Activated CD4-positive, alpha-beta memory T cell treated with anti-CD3 and anti-CD28 coated beads for 36 hours (primary cell): ENCODE measurements at regions not wholly inside any gene's neighbourhood (a gene's known extent, or its start where the extent isn't known, plus 50 kb on each side); places are given as distances from the start of the nearest gene placed in this dataset.
A peak's percentile ranks its signal among the peaks of the same experiment; 100 is the strongest.

ENCODE experiments used
- CTCF ChIA-PET: fragments of 350-600 bp; sonication (Branson Sonifier 250); formaldehyde crosslinking; loops from one replicate; lab custom pipeline; 2021; ENCODE audit warnings: antibody characterized with exemption, inconsistent platforms; lab: Charles Lee
- POLR2A ChIA-PET: fragments of 350-600 bp; sonication (Branson Sonifier 250); formaldehyde crosslinking; loops from one replicate; lab custom pipeline; 2021; ENCODE audit warnings: antibody characterized with exemption; lab: Charles Lee
- DNase-seq: peaks from one replicate; pipeline ENCODE4 v3.0.0-alpha.2; 2020
- H3K27ac Mint-ChIP-seq: one replicate; pipeline ENCODE4 v1.8.0; 2021; ENCODE audit warnings: mixed read lengths
- H3K27me3 Mint-ChIP-seq: one replicate; pipeline ENCODE4 v1.8.0; 2021; ENCODE audit warnings: mixed read lengths
- H3K36me3 Mint-ChIP-seq: one replicate; pipeline ENCODE4 v1.8.0; 2021; ENCODE audit warnings: mixed read lengths
- H3K4me1 Mint-ChIP-seq: one replicate; pipeline ENCODE4 v1.8.0; 2021; ENCODE audit warnings: low read depth, mixed read lengths
- H3K4me3 Mint-ChIP-seq: one replicate; pipeline ENCODE4 v1.8.0; 2021; ENCODE audit warnings: mild to moderate bottlenecking, mixed read lengths
- H3K9me3 Mint-ChIP-seq: one replicate; pipeline ENCODE4 v1.8.0; 2021; ENCODE audit warnings: mixed read lengths
- intact Hi-C: fragments of 100-400 bp; cut with micrococcal nuclease; formaldehyde crosslinking; loops from one replicate; pipeline ENCODE4 v1.15.1; 2023

- no peaks in the 10 kb centered on the region for H3K27me3 Mint-ChIP-seq
- no peaks in the 10 kb centered on the region for H3K4me1 Mint-ChIP-seq
- intact Hi-C loops = no loop called here
- no peak overlapping the region for H3K27ac Mint-ChIP-seq
- no peaks in the 10 kb centered on the region for H3K36me3 Mint-ChIP-seq
- POLR2A ChIA-PET = no interaction called here
- DNase-seq = no peak
- H3K9me3 Mint-ChIP-seq = no peaks in the 10 kb centered on the region
- no peak overlapping the region for H3K4me3 Mint-ChIP-seq
- CTCF ChIA-PET = no interaction called here
These were observed 55.7 kb downstream of the IRF2BP2 start for GRCh38 chr1:234554218-234554697.

- no peak for DNase-seq
- Mint-ChIP-seq H3K27ac (no peak overlapping the region), H3K4me1 (no peaks in the 10 kb centered on the region), H3K27me3 (no peaks in the 10 kb centered on the region), H3K4me3 (no peak overlapping the region), H3K9me3 (no peaks in the 10 kb centered on the region), H3K36me3 (no peaks in the 10 kb centered on the region)
- intact Hi-C loops = no loop called here
- CTCF ChIA-PET = interaction anchor here (1.1 kb wide), 1 partner anchor 541 kb away, joined by 3 read pairs; no protein-coding TSS in a partner anchor
- POLR2A ChIA-PET = no interaction called here
These were observed 56.5 kb downstream of the IRF2BP2 start for GRCh38 chr1:234553240-234554188.

GRCh38 chr1:234551032-234551378, 59.0 kb downstream of the IRF2BP2 start:
- CTCF ChIA-PET = no interaction called here
- DNase-seq = no peak
- POLR2A ChIA-PET = no interaction called here
- no peaks in the 10 kb centered on the region for H3K9me3 Mint-ChIP-seq
- intact Hi-C loops = no loop called here
- no peaks in the 10 kb centered on the region for H3K27me3 Mint-ChIP-seq
- no peaks in the 10 kb centered on the region for H3K4me1 Mint-ChIP-seq
- H3K27ac Mint-ChIP-seq = no peak overlapping the region
- H3K4me3 Mint-ChIP-seq = no peak overlapping the region
- H3K36me3 Mint-ChIP-seq = no peaks in the 10 kb centered on the region

- H3K4me3 Mint-ChIP-seq = no peak overlapping the region
- intact Hi-C loops = no loop called here
- ChIA-PET POLR2A (no interaction called here), CTCF (no interaction called here)
- no peaks in the 10 kb centered on the region for H3K27me3 Mint-ChIP-seq
- no peaks in the 10 kb centered on the region for H3K9me3 Mint-ChIP-seq
- DNase-seq = no peak
- no peaks in the 10 kb centered on the region for H3K4me1 Mint-ChIP-seq
- no peaks in the 10 kb centered on the region for H3K36me3 Mint-ChIP-seq
- H3K27ac Mint-ChIP-seq = no peak overlapping the region
These were observed 59.5 kb downstream of the IRF2BP2 start for GRCh38 chr1:234550341-234551031.

GRCh38 chr1:234549447-234550021, 60.4 kb downstream of the IRF2BP2 start:
- no peaks in the 10 kb centered on the region for H3K9me3 Mint-ChIP-seq
- no peak for DNase-seq
- intact Hi-C loops = no loop called here
- H3K4me3 Mint-ChIP-seq = no peak overlapping the region
- no peaks in the 10 kb centered on the region for H3K36me3 Mint-ChIP-seq
- CTCF ChIA-PET = interaction anchor here (0.5 kb wide), 1 partner anchor 93 kb away, joined by 3 read pairs; no protein-coding TSS in a partner anchor
- POLR2A ChIA-PET = no interaction called here
- H3K4me1 Mint-ChIP-seq = peaks cover 8% of the 10 kb centered on the region
- H3K27ac Mint-ChIP-seq = no peak overlapping the region
- H3K27me3 Mint-ChIP-seq = no peaks in the 10 kb centered on the region

- no peak for DNase-seq
- no peaks in the 10 kb centered on the region for H3K9me3 Mint-ChIP-seq
- no peak overlapping the region for H3K27ac Mint-ChIP-seq
- CTCF ChIA-PET = no interaction called here
- intact Hi-C loops = no loop called here
- no peaks in the 10 kb centered on the region for H3K27me3 Mint-ChIP-seq
- POLR2A ChIA-PET = no interaction called here
- H3K4me3 Mint-ChIP-seq = no peak overlapping the region
- peaks cover 22% of the 10 kb centered on the region for H3K4me1 Mint-ChIP-seq
- H3K36me3 Mint-ChIP-seq = no peaks in the 10 kb centered on the region
These were observed 62.8 kb downstream of the IRF2BP2 start for GRCh38 chr1:234546890-234547788.

GRCh38 chr1:234546387-234546704, 63.6 kb downstream of the IRF2BP2 start:
- ChIA-PET POLR2A (no interaction called here), CTCF (no interaction called here)
- no peaks in the 10 kb centered on the region for H3K36me3 Mint-ChIP-seq
- intact Hi-C loops = no loop called here
- H3K4me3 Mint-ChIP-seq = no peak overlapping the region
- peaks cover 24% of the 10 kb centered on the region for H3K4me1 Mint-ChIP-seq
- H3K27me3 Mint-ChIP-seq = no peaks in the 10 kb centered on the region
- H3K9me3 Mint-ChIP-seq = no peaks in the 10 kb centered on the region
- no peak for DNase-seq
- H3K27ac Mint-ChIP-seq = no peak overlapping the region

GRCh38 chr1:234545517-234546386, 64.2 kb downstream of the IRF2BP2 start:
- intact Hi-C loops = no loop called here
- Mint-ChIP-seq H3K9me3 (no peaks in the 10 kb centered on the region), H3K4me1 (peaks cover 24% of the 10 kb centered on the region), H3K36me3 (no peaks in the 10 kb centered on the region), H3K27ac (no peak overlapping the region), H3K4me3 (no peak overlapping the region), H3K27me3 (no peaks in the 10 kb centered on the region)
- ChIA-PET POLR2A (no interaction called here), CTCF (interaction anchor here (0.6 kb wide), 1 partner anchor 1581 kb away, joined by 3 read pairs; no protein-coding TSS in a partner anchor)
- no peak for DNase-seq

GRCh38 chr1:234544087-234544579, 65.2 kb upstream of the TARBP1 start:
- DNase-seq = peak; percentile 76
- H3K9me3 Mint-ChIP-seq = no peaks in the 10 kb centered on the region
- H3K36me3 Mint-ChIP-seq = no peaks in the 10 kb centered on the region
- H3K4me3 Mint-ChIP-seq = no peak overlapping the region
- ChIA-PET CTCF (interaction anchor here (1.1 to 1.2 kb wide), 2 partner anchors 10 to 45 kb away, joined by 4 to 10 read pairs; no protein-coding TSS in a partner anchor), POLR2A (no interaction called here)
- no peaks in the 10 kb centered on the region for H3K27me3 Mint-ChIP-seq
- H3K27ac Mint-ChIP-seq = peak overlapping the region; percentile 61
- peaks cover 24% of the 10 kb centered on the region for H3K4me1 Mint-ChIP-seq
- intact Hi-C loops = loop anchor here (5.0 kb wide), 1 partner anchor 42 kb away; no protein-coding TSS in a partner anchor

GRCh38 chr1:234543442-234544086, 64.6 kb upstream of the TARBP1 start:
- no peaks in the 10 kb centered on the region for H3K9me3 Mint-ChIP-seq
- DNase-seq = no peak
- intact Hi-C loops = loop anchor here (5.0 kb wide), 1 partner anchor 41 kb away; no protein-coding TSS in a partner anchor
- peaks cover 24% of the 10 kb centered on the region for H3K4me1 Mint-ChIP-seq
- H3K27me3 Mint-ChIP-seq = no peaks in the 10 kb centered on the region
- CTCF ChIA-PET = interaction anchor here (0.6 to 1.2 kb wide), 4 partner anchors 10 to 55 kb away, joined by 3 to 10 read pairs (median 4); no protein-coding TSS in a partner anchor
- H3K27ac Mint-ChIP-seq = peak overlapping the region; percentile 61
- no peaks in the 10 kb centered on the region for H3K36me3 Mint-ChIP-seq
- H3K4me3 Mint-ChIP-seq = no peak overlapping the region
- POLR2A ChIA-PET = no interaction called here
